ENCODE measurements at regions not wholly inside any gene's neighbourhood (a gene's known extent, or its start where the extent isn't known, plus 50 kb on each side); places are given as distances from the start of the nearest gene placed in this dataset.

- no peak for TF ChIP-seq EGR1 (IDR thresholded peaks at IDR 0.05; ENCODE audit: borderline replicate concordance, low read depth, low read length)
- TF ChIP-seq SRF (IDR thresholded peaks at IDR 0.05; ENCODE audit: low read depth, low read length) = no peak
- TF ChIP-seq TAF7 (optimal IDR thresholded peaks at IDR 0.05; ENCODE audit: borderline replicate concordance, low read depth, low read length) = no peak
- no peak for TF ChIP-seq POU5F1 (IDR thresholded peaks at IDR 0.05; ENCODE audit: low read depth, low read length)
- no peak for TF ChIP-seq ASH2L (IDR thresholded peaks at IDR 0.05; ENCODE audit: low read length)
Measured at GRCh38 chr17:55588446-55589242, 77.4 kb upstream of the SMIM36 start (continued).

Measured in H1 (cell line).